ENCODE measurements at regions not wholly inside any gene's neighbourhood (a gene's known extent, or its start where the extent isn't known, plus 50 kb on each side); places are given as distances from the start of the nearest gene placed in this dataset.
"Not testable (repeated sequence)": the region's sequence is repeated elsewhere in the genome, so short reads cannot be mapped to it uniquely, and the experiment has no call there.

GRCh38 chr7:17095931-17096330 is 202.5 kb upstream of the AHR start:
- no peak for DNase-seq

- no peak for DNase-seq
These were observed 200.7 kb upstream of the AHR start for GRCh38 chr7:17097668-17098297.

GRCh38 chr7:17098515-17098914 is 199.9 kb upstream of the AHR start:
- no peak for DNase-seq

GRCh38 chr7:17099083-17099973 is 199.1 kb upstream of the AHR start:
- no peak for DNase-seq

- not testable (repeated sequence) for DNase-seq
These were observed 198.4 kb upstream of the AHR start for GRCh38 chr7:17099974-17100509.

GRCh38 chr7:17101207-17101696 is 197.2 kb upstream of the AHR start:
- DNase-seq: no peak

GRCh38 chr7:17103170-17103569 is 195.3 kb upstream of the AHR start:
- DNase-seq: no peak

- DNase-seq: no peak
These were observed 194.5 kb upstream of the AHR start for GRCh38 chr7:17103984-17104383.

GRCh38 chr7:17104419-17104818 is 194.0 kb upstream of the AHR start:
- no peak for DNase-seq

- DNase-seq: no peak
These were observed 192.8 kb upstream of the AHR start for GRCh38 chr7:17105701-17106100.

- DNase-seq: no peak
These were observed 190.3 kb upstream of the AHR start for GRCh38 chr7:17108049-17108584.

- DNase-seq: no peak
These were observed 189.4 kb upstream of the AHR start for GRCh38 chr7:17109020-17109419.

- not testable (repeated sequence) for DNase-seq
These were observed 184.7 kb upstream of the AHR start for GRCh38 chr7:17113770-17114169.

- no peak for DNase-seq
These were observed 180.0 kb upstream of the AHR start for GRCh38 chr7:17118412-17118811.

GRCh38 chr7:17120756-17121155 is 177.7 kb upstream of the AHR start:
- DNase-seq: no peak

GRCh38 chr7:17121671-17122070 is 176.8 kb upstream of the AHR start:
- no peak for DNase-seq

GRCh38 chr7:17123020-17123419 is 175.4 kb upstream of the AHR start:
- DNase-seq: no peak

- DNase-seq: no peak
These were observed 171.8 kb upstream of the AHR start for GRCh38 chr7:17126413-17127268.

- no peak for DNase-seq
These were observed 169.2 kb upstream of the AHR start for GRCh38 chr7:17129218-17129617.

- DNase-seq: no peak
These were observed 168.0 kb upstream of the AHR start for GRCh38 chr7:17130281-17131059.

GRCh38 chr7:17131060-17131345 is 167.4 kb upstream of the AHR start:
- DNase-seq: no peak
